ENCODE measurements at regions not wholly inside any gene's neighbourhood (a gene's known extent, or its start where the extent isn't known, plus 50 kb on each side); places are given as distances from the start of the nearest gene placed in this dataset.

DNA sequence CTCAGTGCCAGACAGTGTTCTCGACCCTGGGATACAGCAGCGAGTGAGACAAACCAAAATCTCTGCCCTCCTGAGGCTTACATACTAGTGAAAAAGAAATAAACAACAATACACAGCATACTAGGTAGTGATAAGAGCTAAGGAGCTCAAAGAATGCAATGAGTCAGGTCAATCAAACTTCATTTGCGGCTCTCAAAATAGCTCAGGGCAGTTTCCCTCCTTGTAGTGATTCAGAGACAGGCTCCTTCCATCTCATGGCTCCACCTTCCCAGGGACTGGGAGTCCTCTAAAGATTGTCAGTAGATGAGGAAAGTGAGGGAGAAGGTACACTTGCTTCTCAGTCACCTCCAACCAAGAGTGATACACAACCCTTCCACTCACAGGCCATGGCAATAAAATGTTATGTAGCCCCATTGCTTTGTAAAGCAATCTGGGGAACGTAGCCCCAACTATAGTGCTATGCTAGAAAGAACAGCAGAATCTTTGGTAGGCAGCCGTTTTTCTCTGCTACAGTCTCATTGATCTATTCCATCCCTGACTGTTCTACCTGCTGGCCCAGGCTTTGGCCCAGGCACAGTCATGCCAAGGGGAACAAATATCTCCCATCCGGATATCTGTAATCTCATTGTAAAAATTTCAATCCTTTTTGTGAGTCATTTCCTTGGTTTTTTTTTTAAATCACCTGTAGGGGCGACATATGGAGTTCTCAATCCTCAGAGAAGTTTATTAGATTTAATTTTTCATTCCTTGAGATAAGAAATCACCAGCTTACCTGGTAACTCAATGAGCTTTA, 183.1 kb upstream of the S100G start:
- Mint-ChIP-seq H3K9me3 (ENCODE audit: low read depth) (no peaks in the 10 kb centered on the region), H3K36me3 (ENCODE audit: insufficient read depth) (peaks cover 4% of the 10 kb centered on the region), H3K27ac (no peak overlapping the region), H3K4me1 (ENCODE audit: low read depth) (peaks cover 6% of the 10 kb centered on the region), H3K4me3 (ENCODE audit: low read depth) (no peak overlapping the region), H3K27me3 (no peaks in the 10 kb centered on the region)
- TF ChIP-seq, protein P1, sequence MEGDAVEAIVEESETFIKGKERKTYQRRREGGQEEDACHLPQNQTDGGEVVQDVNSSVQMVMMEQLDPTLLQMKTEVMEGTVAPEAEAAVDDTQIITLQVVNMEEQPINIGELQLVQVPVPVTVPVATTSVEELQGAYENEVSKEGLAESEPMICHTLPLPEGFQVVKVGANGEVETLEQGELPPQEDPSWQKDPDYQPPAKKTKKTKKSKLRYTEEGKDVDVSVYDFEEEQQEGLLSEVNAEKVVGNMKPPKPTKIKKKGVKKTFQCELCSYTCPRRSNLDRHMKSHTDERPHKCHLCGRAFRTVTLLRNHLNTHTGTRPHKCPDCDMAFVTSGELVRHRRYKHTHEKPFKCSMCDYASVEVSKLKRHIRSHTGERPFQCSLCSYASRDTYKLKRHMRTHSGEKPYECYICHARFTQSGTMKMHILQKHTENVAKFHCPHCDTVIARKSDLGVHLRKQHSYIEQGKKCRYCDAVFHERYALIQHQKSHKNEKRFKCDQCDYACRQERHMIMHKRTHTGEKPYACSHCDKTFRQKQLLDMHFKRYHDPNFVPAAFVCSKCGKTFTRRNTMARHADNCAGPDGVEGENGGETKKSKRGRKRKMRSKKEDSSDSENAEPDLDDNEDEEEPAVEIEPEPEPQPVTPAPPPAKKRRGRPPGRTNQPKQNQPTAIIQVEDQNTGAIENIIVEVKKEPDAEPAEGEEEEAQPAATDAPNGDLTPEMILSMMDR (IDR thresholded peaks at IDR 0.05; ENCODE audit: unreplicated experiment) = no peak
- DNase-seq (ENCODE audit: low spot score, unreplicated experiment) = no peak

DNA sequence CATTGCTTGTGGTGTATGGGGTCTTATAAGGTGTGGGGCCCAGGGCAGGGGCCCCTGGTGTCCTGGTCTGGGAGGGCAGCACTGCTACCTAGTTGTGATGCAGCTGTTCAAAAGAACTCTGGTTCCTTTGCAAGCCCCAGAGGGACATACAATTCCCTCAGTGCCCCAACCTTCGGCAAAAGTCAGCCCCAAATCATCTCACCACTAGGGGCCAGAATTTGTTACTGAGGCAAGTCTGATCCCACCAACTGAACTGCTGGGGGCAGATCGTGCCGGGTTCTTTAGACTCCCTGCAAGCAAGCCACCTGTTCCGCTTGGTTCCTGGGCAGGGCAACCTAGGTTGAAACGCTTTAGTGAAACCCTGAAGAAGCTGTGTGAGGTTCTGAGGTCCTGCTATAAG, 180.1 kb upstream of the S100G start:
- H3K4me1 Mint-ChIP-seq (ENCODE audit: low read depth) = peaks cover 13% of the 10 kb centered on the region
- no peak for DNase-seq (ENCODE audit: low spot score, unreplicated experiment)
- H3K27ac Mint-ChIP-seq = no peak overlapping the region
- no peaks in the 10 kb centered on the region for H3K9me3 Mint-ChIP-seq (ENCODE audit: low read depth)
- H3K4me3 Mint-ChIP-seq (ENCODE audit: low read depth) = no peak overlapping the region
- TF ChIP-seq, protein P1 (IDR thresholded peaks at IDR 0.05; ENCODE audit: unreplicated experiment) = peak; percentile 10
- no peaks in the 10 kb centered on the region for H3K27me3 Mint-ChIP-seq
- peaks cover 6% of the 10 kb centered on the region for H3K36me3 Mint-ChIP-seq (ENCODE audit: insufficient read depth)

DNA sequence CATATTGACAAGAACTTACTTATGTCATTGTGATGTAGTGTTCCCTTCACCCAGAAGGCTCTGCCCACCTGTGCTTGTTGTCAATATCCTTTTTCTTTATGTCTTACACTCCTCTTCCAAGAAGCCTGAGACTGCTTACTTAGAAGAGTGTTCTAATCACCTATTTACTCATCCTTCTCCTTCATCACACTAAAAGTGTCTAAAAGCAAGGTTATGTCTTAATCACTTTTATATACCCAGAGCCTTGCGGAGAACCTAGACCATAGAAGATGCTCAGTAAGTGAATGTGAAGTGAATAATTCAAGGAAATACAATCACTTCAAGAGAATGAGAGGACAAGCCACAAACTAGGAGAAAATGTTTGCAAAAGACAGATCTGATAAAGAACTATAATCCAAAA, 177.6 kb upstream of the S100G start:
- no peaks in the 10 kb centered on the region for H3K9me3 Mint-ChIP-seq (ENCODE audit: low read depth)
- H3K4me3 Mint-ChIP-seq (ENCODE audit: low read depth) = no peak overlapping the region
- TF ChIP-seq, protein P1 (IDR thresholded peaks at IDR 0.05; ENCODE audit: unreplicated experiment) = no peak
- DNase-seq (ENCODE audit: low spot score, unreplicated experiment) = no peak
- peaks cover 12% of the 10 kb centered on the region for H3K4me1 Mint-ChIP-seq (ENCODE audit: low read depth)
- no peak overlapping the region for H3K27ac Mint-ChIP-seq
- H3K36me3 Mint-ChIP-seq (ENCODE audit: insufficient read depth) = peaks cover 7% of the 10 kb centered on the region
- no peaks in the 10 kb centered on the region for H3K27me3 Mint-ChIP-seq

DNA sequence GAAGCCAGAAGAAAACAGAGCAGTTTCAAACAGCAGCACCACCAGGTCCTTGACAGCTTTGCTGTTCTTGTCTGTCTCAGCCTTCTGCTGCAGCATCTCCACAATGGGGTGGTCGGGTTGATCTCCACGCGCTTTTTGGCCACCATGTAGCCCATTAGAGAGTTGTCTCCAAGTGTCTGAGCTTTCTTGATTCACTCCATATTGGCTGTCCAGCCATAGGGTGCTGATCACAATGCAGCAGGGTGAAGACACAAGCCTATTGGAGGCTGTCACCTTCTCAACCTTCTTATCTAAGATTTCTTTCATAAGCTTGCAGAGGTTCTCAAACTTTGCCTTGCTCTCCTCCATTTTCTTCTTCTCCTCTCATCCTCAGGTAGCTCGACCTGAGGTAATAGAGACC, 175.4 kb upstream of the S100G start:
- H3K9me3 Mint-ChIP-seq (ENCODE audit: low read depth) = no peaks in the 10 kb centered on the region

DNA sequence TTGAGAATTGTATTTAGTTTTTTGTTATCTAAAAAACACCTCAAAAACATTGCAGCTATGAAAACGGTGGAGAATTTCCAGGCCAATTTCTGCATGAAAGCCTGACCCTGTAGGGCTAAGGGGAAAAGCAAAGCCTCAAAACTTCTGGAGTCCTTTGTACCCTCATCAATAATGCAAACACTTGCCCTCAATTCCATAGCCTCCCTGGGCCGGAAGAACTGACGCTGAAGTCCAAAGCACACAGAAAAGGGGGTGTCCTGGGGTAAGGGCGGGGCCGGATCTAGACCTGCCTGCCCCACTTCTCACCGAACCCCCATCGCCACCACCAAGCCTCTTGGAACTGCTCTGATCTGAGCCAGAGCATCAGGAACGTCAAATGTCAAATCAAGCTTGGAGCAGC, 173.9 kb upstream of the S100G start:
- Mint-ChIP-seq H3K9me3 (ENCODE audit: low read depth) (no peaks in the 10 kb centered on the region), H3K4me1 (ENCODE audit: low read depth) (peaks cover 22% of the 10 kb centered on the region), H3K27me3 (no peaks in the 10 kb centered on the region), H3K4me3 (ENCODE audit: low read depth) (no peak overlapping the region), H3K27ac (no peak overlapping the region), H3K36me3 (ENCODE audit: insufficient read depth) (peaks cover 9% of the 10 kb centered on the region)
- no peak for DNase-seq (ENCODE audit: low spot score, unreplicated experiment)
- TF ChIP-seq, protein P1 (IDR thresholded peaks at IDR 0.05; ENCODE audit: unreplicated experiment) = no peak

More for the DNA sequence above, 175.4 kb upstream of the S100G start:
- Mint-ChIP-seq H3K27me3 (no peaks in the 10 kb centered on the region), H3K27ac (no peak overlapping the region), H3K36me3 (ENCODE audit: insufficient read depth) (peaks cover 9% of the 10 kb centered on the region), H3K4me1 (ENCODE audit: low read depth) (peaks cover 18% of the 10 kb centered on the region), H3K4me3 (ENCODE audit: low read depth) (no peak overlapping the region)
- no peak for DNase-seq (ENCODE audit: low spot score, unreplicated experiment)
- TF ChIP-seq, protein P1 (IDR thresholded peaks at IDR 0.05; ENCODE audit: unreplicated experiment) = no peak

Measured in progenitor cell of endocrine pancreas (in vitro differentiated cells).